ENCODE measurements at regions not wholly inside any gene's neighbourhood (a gene's known extent, or its start where the extent isn't known, plus 50 kb on each side); places are given as distances from the start of the nearest gene placed in this dataset.

DNA sequence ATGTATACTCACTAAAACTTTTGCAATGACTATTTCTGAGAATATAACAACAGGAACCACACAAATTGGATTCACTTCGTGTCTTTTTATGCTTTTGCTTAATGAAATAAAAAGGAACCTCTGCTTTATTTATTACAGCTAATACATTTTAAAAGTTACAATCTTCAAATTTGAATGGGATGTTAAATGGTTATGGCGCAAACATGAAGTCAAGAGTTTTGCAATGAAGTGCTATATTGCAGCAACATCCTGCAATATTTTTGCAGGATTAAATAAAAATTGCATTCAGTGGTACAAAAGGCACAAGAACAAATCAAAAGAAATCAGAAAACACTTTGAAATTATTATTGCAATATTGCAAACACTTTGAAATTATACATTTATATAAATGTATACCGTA is 1519.0 kb upstream of the MIR17HG start:
- DNase-seq (ENCODE audit: low read depth): no peak

GRCh38 chr13:89831157-89831556 is 1516.3 kb upstream of the MIR17HG start:
- no peak for DNase-seq (ENCODE audit: low read depth)

DNA sequence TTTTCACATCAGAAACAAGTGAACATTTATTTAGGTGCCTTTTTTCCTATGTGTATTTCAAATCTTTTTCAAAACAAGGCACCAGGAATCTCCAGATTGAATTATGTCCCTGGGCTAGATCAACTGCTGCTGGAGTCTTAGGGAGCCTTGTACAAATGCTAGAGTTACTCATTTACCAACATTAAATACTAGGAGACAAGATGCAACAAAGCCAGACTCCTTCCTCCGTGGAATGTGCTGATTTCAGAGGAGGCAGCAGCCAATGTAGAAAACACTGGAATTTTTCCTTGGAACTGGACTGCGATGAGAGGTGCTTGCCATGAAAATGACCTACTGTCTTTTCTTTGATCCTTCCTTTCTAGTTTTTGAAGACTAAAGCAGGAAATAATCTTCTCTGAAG is 1514.7 kb upstream of the MIR17HG start:
- no peak for DNase-seq (ENCODE audit: low read depth)

DNA sequence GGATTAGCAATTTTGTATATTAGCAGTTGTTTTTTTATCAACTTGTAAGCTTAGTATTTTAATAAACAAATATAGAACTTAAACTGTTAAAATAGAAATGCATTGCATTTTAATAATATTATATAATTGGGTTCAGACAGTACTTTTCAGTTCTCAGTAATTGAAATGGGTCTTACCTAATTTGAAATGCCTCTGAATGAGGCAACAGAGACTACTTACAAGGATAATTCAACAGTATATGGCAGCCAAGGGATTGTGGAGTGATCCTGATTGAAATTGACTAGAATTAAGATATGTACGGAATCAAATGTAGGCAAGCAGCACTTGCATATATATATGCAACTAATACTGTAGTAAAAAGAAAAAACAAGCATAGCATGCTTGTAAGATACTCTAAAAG is 1503.9 kb upstream of the MIR17HG start:
- DNase-seq (ENCODE audit: low read depth): no peak

GRCh38 chr13:89845874-89846273 is 1501.6 kb upstream of the MIR17HG start:
- no peak for DNase-seq (ENCODE audit: low read depth)

GRCh38 chr13:89846926-89847585 is 1500.4 kb upstream of the MIR17HG start:
- no peak for DNase-seq (ENCODE audit: low read depth)

DNA sequence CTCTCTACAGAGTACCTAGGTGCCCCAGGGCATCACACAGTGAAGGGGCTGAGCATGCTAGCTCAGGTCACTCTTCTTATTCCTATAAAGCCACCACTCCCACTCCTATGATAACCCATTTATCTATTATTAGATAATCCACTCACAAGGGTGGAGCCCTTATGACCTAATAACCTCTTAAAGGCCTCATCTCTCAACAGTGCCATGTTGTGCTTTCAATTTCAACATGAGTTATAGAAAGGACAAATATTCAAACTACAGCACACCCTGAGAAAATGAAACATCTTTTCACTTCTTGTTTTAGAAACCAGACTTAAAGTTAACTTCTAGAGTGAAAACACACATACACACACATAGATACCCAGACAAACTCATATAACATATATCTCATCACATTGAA is 1494.9 kb upstream of the MIR17HG start:
- no peak for DNase-seq (ENCODE audit: low read depth)

GRCh38 chr13:89856512-89856911 is 1491.0 kb upstream of the MIR17HG start:
- DNase-seq (ENCODE audit: low read depth): no peak

- DNase-seq (ENCODE audit: low read depth): no peak
Observed at GRCh38 chr13:89857502-89857901, 1490.0 kb upstream of the MIR17HG start.

DNA sequence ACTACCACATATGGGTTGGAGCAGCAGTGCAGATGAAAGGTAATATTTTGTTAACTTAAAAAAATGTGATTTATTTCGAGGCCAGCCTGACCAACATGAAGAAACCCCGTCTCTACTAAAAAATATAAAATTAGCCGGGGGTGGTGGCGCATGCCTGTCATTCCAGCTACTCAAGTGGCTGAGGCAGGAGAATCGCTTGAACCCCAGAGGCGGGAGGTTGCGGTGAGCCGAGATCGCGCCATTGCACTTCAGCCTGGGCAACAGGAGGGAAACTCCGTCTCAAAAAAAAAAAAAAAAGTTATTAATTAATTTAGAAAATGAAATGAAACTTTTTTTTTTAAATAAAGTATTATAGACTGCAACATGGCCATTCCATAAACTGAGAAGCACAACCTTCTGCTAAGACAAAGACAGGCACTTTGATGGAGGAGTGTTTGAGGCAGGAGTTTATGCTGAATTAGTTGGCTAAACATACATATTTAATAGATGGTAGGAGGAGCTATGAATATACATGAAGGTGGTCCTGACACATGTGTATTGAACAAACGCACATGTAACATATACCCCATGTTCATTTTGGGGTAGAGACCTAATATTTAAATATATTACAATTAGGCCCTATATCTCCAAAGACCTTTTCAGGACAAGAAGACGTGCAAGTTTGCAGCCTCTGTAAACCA is 1485.3 kb upstream of the MIR17HG start:
- no peak for DNase-seq (ENCODE audit: low read depth)

- no peak for DNase-seq (ENCODE audit: low read depth)
Observed at GRCh38 chr13:89862691-89863036, 1484.8 kb upstream of the MIR17HG start.

- DNase-seq (ENCODE audit: low read depth): no peak
Observed at GRCh38 chr13:89865164-89866064, 1482.1 kb upstream of the MIR17HG start.

DNA sequence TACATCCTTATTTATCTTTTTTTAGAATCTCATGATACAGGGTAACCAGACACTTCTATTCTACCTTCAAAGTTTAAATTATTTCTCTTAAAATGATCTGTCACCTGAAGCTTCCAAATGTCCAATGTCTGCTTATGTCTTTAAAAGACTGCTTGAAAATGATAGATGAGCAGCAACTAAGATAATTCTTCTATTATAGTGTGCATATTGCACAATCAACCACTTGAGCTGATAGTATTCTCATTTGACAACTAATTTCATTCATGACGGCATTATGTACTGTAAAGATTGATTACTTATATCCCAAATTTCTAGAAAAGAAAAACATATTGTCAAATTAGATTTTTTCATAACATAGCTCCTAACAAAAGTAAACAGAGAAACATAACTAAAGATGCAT is 1478.2 kb upstream of the MIR17HG start:
- no peak for DNase-seq (ENCODE audit: low read depth)

DNA sequence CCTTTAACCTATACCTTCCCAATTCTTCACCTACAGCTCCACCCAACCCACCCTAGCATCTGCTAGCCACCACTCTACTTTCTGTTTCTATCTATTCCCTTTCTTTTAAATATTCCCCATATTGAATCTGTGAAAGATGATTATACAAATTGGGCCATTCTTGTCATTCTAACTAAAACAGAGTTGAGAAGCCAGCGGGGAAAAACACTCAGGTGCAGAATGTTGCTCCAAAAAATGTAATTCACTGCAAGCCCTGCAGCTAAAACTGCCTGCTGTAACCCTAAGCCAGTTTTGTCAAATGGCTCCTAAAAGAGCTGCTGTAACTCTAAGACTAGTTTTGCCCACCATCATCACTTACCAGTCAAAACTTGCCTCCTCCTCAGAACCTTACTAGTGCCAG is 1468.6 kb upstream of the MIR17HG start:
- no peak for DNase-seq (ENCODE audit: low read depth)

GRCh38 chr13:89880201-89880600 is 1467.3 kb upstream of the MIR17HG start:
- DNase-seq (ENCODE audit: low read depth): no peak

DNA sequence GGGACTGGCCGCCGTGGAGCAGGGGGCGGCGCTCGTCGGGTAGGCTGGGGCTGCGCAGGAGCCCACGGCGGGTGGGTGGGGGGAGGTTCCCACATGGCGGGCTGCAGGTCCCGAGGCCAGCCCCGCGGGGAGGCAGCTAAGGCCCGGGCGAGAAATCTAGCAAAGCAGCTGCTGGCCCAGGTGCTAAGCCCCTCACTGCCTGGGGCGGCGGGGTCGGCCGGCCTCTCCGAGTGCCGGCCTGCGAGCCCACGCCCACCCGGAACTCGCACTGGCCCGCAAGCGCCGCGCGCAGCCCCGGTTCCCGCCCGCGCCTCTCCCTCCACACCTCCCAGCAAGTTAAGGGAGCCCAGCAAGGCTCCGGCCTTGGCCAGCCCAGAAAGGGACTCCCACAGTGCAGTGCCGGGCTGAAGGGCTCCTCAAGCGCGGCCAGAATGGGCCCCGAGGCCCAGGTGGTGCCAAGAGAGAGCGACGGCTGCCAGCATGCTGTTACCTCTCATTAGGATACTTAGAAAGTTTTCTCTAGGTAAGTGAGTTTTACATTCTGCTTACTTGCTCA is 1463.5 kb upstream of the MIR17HG start:
- DNase-seq (ENCODE audit: low read depth): no peak

- no peak for DNase-seq (ENCODE audit: low read depth)
Observed at GRCh38 chr13:89890806-89891205, 1456.7 kb upstream of the MIR17HG start.

GRCh38 chr13:89891416-89891815 is 1456.1 kb upstream of the MIR17HG start:
- DNase-seq (ENCODE audit: low read depth): no peak

GRCh38 chr13:89897681-89898080 is 1449.8 kb upstream of the MIR17HG start:
- no peak for DNase-seq (ENCODE audit: low read depth)

- DNase-seq (ENCODE audit: low read depth): no peak
Observed at GRCh38 chr13:89899302-89900103, 1448.0 kb upstream of the MIR17HG start.

DNA sequence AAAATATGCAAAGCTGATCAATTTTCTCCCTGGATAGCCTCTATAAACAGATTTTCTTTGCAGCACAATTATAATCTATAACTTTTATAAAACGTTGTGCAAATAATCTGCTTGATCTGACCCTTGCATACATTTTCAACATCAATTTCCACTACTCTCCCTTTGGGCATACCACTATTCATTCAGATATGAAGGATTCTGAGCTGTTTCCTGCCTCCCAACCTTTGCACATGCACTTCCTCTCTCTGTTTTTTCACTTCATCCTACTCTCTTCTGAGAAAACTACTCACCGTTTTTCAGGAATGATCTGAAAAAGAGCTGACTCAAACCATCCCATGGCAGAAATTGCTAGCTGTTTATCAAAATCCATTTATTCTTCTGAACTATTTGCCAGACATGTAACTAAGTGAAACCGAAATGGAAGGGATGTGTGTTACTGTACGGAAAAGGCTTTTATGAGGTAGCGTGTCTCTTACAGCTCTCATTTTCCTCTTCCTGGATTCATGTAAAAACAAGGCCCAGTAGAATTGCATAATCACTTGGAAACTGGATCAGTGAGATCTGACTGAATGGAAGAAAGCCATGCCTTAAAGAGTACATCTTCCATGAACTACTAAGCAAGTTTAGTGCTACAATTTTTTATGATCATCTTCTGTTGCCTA is 1447.3 kb upstream of the MIR17HG start:
- no peak for DNase-seq (ENCODE audit: low read depth)
